Fibroblast of the aortic adventitia (primary cell): ENCODE measurements at regions not wholly inside any gene's neighbourhood (a gene's known extent, or its start where the extent isn't known, plus 50 kb on each side); places are given as distances from the start of the nearest gene placed in this dataset.
A peak's percentile ranks its signal among the peaks of the same experiment; 100 is the strongest.

Source experiments
- DNase-seq: peaks from one replicate; pipeline ENCODE4 v3.0.0-alpha.2; 2010; ENCODE audit warnings: low read depth
- H3K4me3 ChIP-seq: 2 replicates; pipeline ENCODE4 v1.5.1; 2011; ENCODE audit warnings: low read depth, mild to moderate bottlenecking, control low read depth, low read length, moderate library complexity
- CTCF ChIP-seq: IDR thresholded peaks from 2 replicates; pipeline ENCODE4 v1.5.1; 2011; ENCODE audit warnings: mild to moderate bottlenecking, low read length, control low read depth, inconsistent platforms; ENCODE audit not compliant: insufficient read depth

DNA sequence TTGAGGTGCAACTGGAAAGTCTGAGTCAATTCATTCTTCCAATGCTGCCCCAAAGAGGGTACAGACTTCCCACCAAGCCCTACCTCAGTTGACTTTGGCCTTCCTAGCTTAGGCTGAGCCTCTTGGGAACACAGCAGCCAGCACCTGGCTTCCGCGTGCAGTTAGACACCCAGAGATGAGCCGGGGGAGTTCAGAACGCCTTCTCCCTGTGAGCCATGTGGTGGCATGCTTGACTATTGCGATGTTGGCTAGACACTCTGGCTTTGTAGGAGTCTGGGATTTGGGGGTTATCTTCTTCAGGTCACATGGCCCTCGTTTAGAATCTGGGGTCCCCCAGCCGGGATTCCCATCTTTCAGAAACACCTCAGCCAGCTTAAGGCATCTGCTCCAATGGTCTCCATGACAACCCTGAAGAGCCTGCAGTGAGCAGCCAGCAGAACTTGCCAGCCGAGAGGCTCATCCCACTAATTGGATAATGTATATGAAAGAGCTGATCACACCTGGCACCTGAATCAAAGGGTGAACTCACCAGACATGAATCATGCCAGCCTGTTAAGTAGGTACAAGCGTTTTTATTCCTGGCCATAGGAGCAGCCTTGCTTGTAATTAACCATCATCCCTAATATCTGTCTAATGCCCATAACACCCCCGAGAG lies 167.5 kb downstream of the SYK start:
- DNase-seq = no peak
- no peak overlapping the region for H3K4me3 ChIP-seq
- TF ChIP-seq CTCF = no peak

- no peak overlapping the region for H3K4me3 ChIP-seq
- no peak for DNase-seq
- TF ChIP-seq CTCF = no peak
These were observed 169.0 kb downstream of the SYK start for GRCh38 chr9:90970608-90971007.

GRCh38 chr9:90972057-90972456 lies 170.4 kb downstream of the SYK start:
- TF ChIP-seq CTCF = no peak
- no peak overlapping the region for H3K4me3 ChIP-seq
- DNase-seq = no peak

DNA sequence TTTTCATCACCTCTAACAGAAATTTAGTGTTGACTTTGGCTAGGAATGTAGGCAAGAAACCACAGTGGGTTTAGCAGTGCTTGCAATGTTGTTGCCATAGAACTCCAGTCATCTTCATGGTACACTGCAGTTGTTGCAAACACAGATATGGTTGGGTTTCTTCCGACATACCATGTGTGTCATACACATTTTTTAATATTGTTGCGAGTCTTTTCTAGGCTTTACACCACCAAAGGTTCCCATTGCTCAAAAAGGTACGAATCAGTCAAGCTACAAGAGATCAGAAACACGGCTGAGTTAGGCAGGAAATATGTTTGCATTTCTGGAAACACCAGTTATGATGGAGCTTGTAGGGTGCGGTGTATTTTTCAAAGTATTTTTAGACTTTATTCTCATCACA lies 172.4 kb downstream of the SYK start:
- DNase-seq = peak; percentile 44
- H3K4me3 ChIP-seq = no peak overlapping the region
- TF ChIP-seq CTCF = no peak

- no peak for DNase-seq
- TF ChIP-seq CTCF = no peak
- no peak overlapping the region for H3K4me3 ChIP-seq
These were observed 173.1 kb downstream of the SYK start for GRCh38 chr9:90974643-90975245.

- no peak overlapping the region for H3K4me3 ChIP-seq
- no peak for DNase-seq
- no peak for TF ChIP-seq CTCF
These were observed 174.3 kb downstream of the SYK start for GRCh38 chr9:90975781-90976538.
